Adrenal gland (tissue), 9 donors: ENCODE measurements at regions not wholly inside any gene's neighbourhood (a gene's known extent, or its start where the extent isn't known, plus 50 kb on each side); places are given as distances from the start of the nearest gene placed in this dataset.

Experiments
- DNase-seq, 7 donors: peaks; one replicate each; pipeline ENCODE4 v3.0.0-alpha.2; 2019 to 2020
- H3K27ac ChIP-seq, 5 donors: fragments of 200-600 bp; sonication (generic) in 4 of 5; 1 replicate in 3 of 5; 2 replicates in 2 of 5; pipeline versions ENCODE4 v1.5.1 to v1.8.0; 2016 to 2020; ENCODE audit warnings: mild to moderate bottlenecking in 1 of 5
- H3K27me3 ChIP-seq: fragments of 200-600 bp; 2 replicates; pipeline ENCODE4 v1.8.0; 2021
- H3K36me3 ChIP-seq, 2 donors: fragments of 200-600 bp; replicated peaks in 1 of 2; 1 replicate in 1 of 2; 2 replicates in 1 of 2; pipeline versions ENCODE4 v1.5.1 to v1.8.0; 2018 to 2022
- H3K4me1 ChIP-seq, 2 donors: fragments of 200-600 bp; replicated peaks in 1 of 2; 1 replicate in 1 of 2; 2 replicates in 1 of 2; pipeline versions ENCODE4 v1.5.1 to v1.8.0; 2018 to 2021
- H3K4me3 ChIP-seq, 4 donors: fragments of 200-600 bp; sonication (generic) in 3 of 4; one replicate each; pipeline ENCODE4 v1.5.1; 2016 to 2018
- H3K9me3 ChIP-seq, 3 donors: fragments of 200-600 bp; sonication (generic) in 1 of 3; replicated peaks in 1 of 3; 1 replicate in 2 of 3; 2 replicates in 1 of 3; pipeline versions ENCODE4 v1.5.1 to v1.8.0; 2016 to 2021
- CTCF ChIP-seq, 6 experiments: fragments of 450-650 bp in 4 of 6; fragments of 200-600 bp in 2 of 6; sonication (generic) in 1 of 6; IDR thresholded peaks; 1 replicate in 5 of 6; 2 replicates in 1 of 6; pipeline versions ENCODE4 v1.5.1 to v1.8.0; 2016 to 2021; ENCODE audit warnings: antibody characterized with exemption in 6 of 6, mild to moderate bottlenecking in 2 of 6, moderate library complexity in 1 of 6
- POLR2A ChIP-seq, 2 donors: fragments of 450-650 bp; IDR thresholded peaks; one replicate each; pipeline ENCODE4 v1.6.1; 2017; ENCODE audit warnings: antibody characterized with exemption in 2 of 2, mild to moderate bottlenecking in 2 of 2, moderate library complexity in 1 of 2
- WGBS, 4 donors: extraction: QIAGEN DNeasy Blood & Tissue Kit in 2 of 4; methylation state at CpG; one replicate each; pipeline versions ENCODE4 v1.1.5 to v1.1.7; 2013 to 2017; 5-methylcytosine and 5-hydroxymethylcytosine counted together
- intact Hi-C, 2 donors: fragments of 100-400 bp; cut with DNase I; formaldehyde crosslinking; loops; one replicate each; pipeline versions ENCODE4 v1.14.1 to v1.15.0; 2022 to 2023
- donor health status: healthy with polysubstance abuse.
- donor health status: Bipolar disorder and iron deficiency.
- donor health status: DM: yes; HTN: yes; CAD: no.
- donor health status: DM: no; HTN: no; CAD: no.
- donor health status: DM: no; HTN: no; CAD: no.

- TF ChIP-seq CTCF (IDR thresholded peaks at IDR 0.05) (no peak), POLR2A (IDR thresholded peaks at IDR 0.05) (no peak)
- DNase-seq, result no peak
Observed at GRCh38 chr6:169913096-169913638, 161.7 kb downstream of the ERMARD start.

GRCh38 chr6:169912266-169913095 is 161.1 kb downstream of the ERMARD start:
- intact Hi-C loops, result no loop called here
- 69 to 84% (median 79%) methylated on average over 14 to 21 of the region's 21 CpGs for WGBS, 4 donors
- no peaks in the 10 kb centered on the region for H3K27me3 ChIP-seq
- DNase-seq, result no peak
- H3K9me3 ChIP-seq, result no peaks in the 10 kb centered on the region
- no peaks in the 10 kb centered on the region for H3K4me1 ChIP-seq
- no peak for TF ChIP-seq CTCF (IDR thresholded peaks at IDR 0.05)
- no peak for TF ChIP-seq POLR2A (IDR thresholded peaks at IDR 0.05)
- no peaks in the 10 kb centered on the region for H3K36me3 ChIP-seq
- no peak overlapping the region for H3K4me3 ChIP-seq
- H3K27ac ChIP-seq, result no peak overlapping the region

More at GRCh38 chr6:169913096-169913638, 161.7 kb downstream of the ERMARD start:
- H3K27ac ChIP-seq, result no peak overlapping the region
- WGBS, 4 donors, result 64 to 75% (median 72%) methylated on average over 4 of the region's 4 CpGs
- no peak overlapping the region for H3K4me3 ChIP-seq
- intact Hi-C loops, result no loop called here
- no peaks in the 10 kb centered on the region for H3K27me3 ChIP-seq
- H3K4me1 ChIP-seq, result no peaks in the 10 kb centered on the region
- no peaks in the 10 kb centered on the region for H3K9me3 ChIP-seq
- H3K36me3 ChIP-seq, result no peaks in the 10 kb centered on the region

GRCh38 chr6:169911264-169912263 is 160.1 kb downstream of the ERMARD start:
- intact Hi-C loops, result no loop called here
- Histone ChIP-seq H3K9me3 (no peaks in the 10 kb centered on the region), H3K4me1 (no peaks in the 10 kb centered on the region), H3K4me3 (no peak overlapping the region), H3K27ac (no peak overlapping the region), H3K36me3 (no peaks in the 10 kb centered on the region), H3K27me3 (no peaks in the 10 kb centered on the region)
- TF ChIP-seq CTCF (IDR thresholded peaks at IDR 0.05) (no peak), POLR2A (IDR thresholded peaks at IDR 0.05) (no peak)
- WGBS, 4 donors, result 85 to 93% (median 91%) methylated on average over 34 to 41 of the region's 41 CpGs
- no peak for DNase-seq

- no peak overlapping the region for H3K4me3 ChIP-seq
- H3K4me1 ChIP-seq, result peaks cover 0 to 7% of the 10 kb centered on the region in 2 donors
- no peaks in the 10 kb centered on the region for H3K27me3 ChIP-seq
- TF ChIP-seq CTCF (IDR thresholded peaks at IDR 0.05), result no peak
- TF ChIP-seq POLR2A (IDR thresholded peaks at IDR 0.05), result no peak
- no peaks in the 10 kb centered on the region for H3K9me3 ChIP-seq
- 70 to 80% (median 73%) methylated on average over 7 of the region's 7 CpGs for WGBS, 4 donors
- no peaks in the 10 kb centered on the region for H3K36me3 ChIP-seq
- intact Hi-C loops, result no loop called here
- H3K27ac ChIP-seq, result no peak overlapping the region
- no peak for DNase-seq
Observed at GRCh38 chr6:169909113-169909512, 157.7 kb downstream of the ERMARD start.
